Breast epithelium (tissue), 4 donors: ENCODE measurements at regions not wholly inside any gene's neighbourhood (a gene's known extent, or its start where the extent isn't known, plus 50 kb on each side); places are given as distances from the start of the nearest gene placed in this dataset.
A peak's percentile ranks its signal among the peaks of the same experiment; 100 is the strongest.

Source experiments
- DNase-seq, 2 donors: peaks; one replicate each; pipeline ENCODE4 v3.0.0-alpha.2; 2019; ENCODE audit warnings: low spot score in 2 of 2
- H3K27ac ChIP-seq, 2 donors: fragments of 200-600 bp; sonication (generic) in 1 of 2; one replicate each; pipeline ENCODE4 v1.5.1; 2016 to 2019; ENCODE audit warnings: mild to moderate bottlenecking in 1 of 2
- H3K27me3 ChIP-seq, 2 donors: fragments of 200-600 bp; sonication (generic) in 1 of 2; one replicate each; pipeline versions ENCODE4 v1.5.1 to v1.6.0; 2017 to 2019; ENCODE audit warnings: control low read depth in 1 of 2, mild to moderate bottlenecking in 1 of 2
- H3K36me3 ChIP-seq: fragments of 200-600 bp; one replicate; pipeline ENCODE4 v1.5.1; 2019
- H3K4me1 ChIP-seq, 2 donors: fragments of 200-600 bp; sonication (generic); one replicate each; pipeline ENCODE4 v1.5.1; 2016 to 2019; ENCODE audit warnings: control low read depth in 1 of 2
- H3K4me3 ChIP-seq, 3 donors: fragments of 200-600 bp; sonication (generic); 1 replicate in 2 of 3; 2 replicates in 1 of 3; pipeline ENCODE4 v1.5.1; 2016 to 2019; ENCODE audit warnings: mild to moderate bottlenecking in 3 of 3, moderate library complexity in 2 of 3
- H3K9me3 ChIP-seq, 2 donors: fragments of 200-600 bp; sonication (generic) in 1 of 2; one replicate each; pipeline ENCODE4 v1.5.1; 2016 to 2019; ENCODE audit warnings: control low read depth in 1 of 2
- CTCF ChIP-seq, 3 donors: fragments of 450-650 bp; IDR thresholded peaks; one replicate each; pipeline ENCODE4 v1.5.1; 2016 to 2017; ENCODE audit warnings: antibody characterized with exemption in 3 of 3, mild to moderate bottlenecking in 3 of 3, moderate library complexity in 3 of 3
- POLR2A ChIP-seq: fragments of 450-650 bp; IDR thresholded peaks from one replicate; pipeline ENCODE4 v1.6.1; 2016; ENCODE audit warnings: antibody characterized with exemption, mild to moderate bottlenecking, moderate library complexity
- POLR2AphosphoS5 ChIP-seq, 3 donors: sonication (generic); formaldehyde crosslinking; IDR thresholded peaks; one replicate each; pipeline ENCODE4 v1.6.1; 2017; ENCODE audit warnings: antibody characterized with exemption in 3 of 3
- intact Hi-C: fragments of 100-400 bp; cut with DNase I; formaldehyde crosslinking; loops from one replicate; pipeline ENCODE4 v1.15.1; 2023; ENCODE audit warnings: low total_unique reads

- intact Hi-C loops: no loop called here
- H3K9me3 ChIP-seq: no peaks in the 10 kb centered on the region
- TF ChIP-seq POLR2A (no peak), POLR2AphosphoS5 (IDR thresholded peaks at IDR 0.05) (no peak), CTCF (IDR thresholded peaks at IDR 0.05) (no peak)
- no peaks in the 10 kb centered on the region for H3K4me1 ChIP-seq
- peak overlapping the region; percentile 50 to 65 (median 57) for H3K4me3 ChIP-seq
- H3K36me3 ChIP-seq: no peaks in the 10 kb centered on the region
- H3K27ac ChIP-seq: no peak overlapping the region
- peaks cover 0 to 20% of the 10 kb centered on the region in 2 donors for H3K27me3 ChIP-seq
- no peak for DNase-seq
Measured at GRCh38 chr3:28575746-28576613, 227.4 kb upstream of the AZI2 start.

- no peak for DNase-seq
- no peak for TF ChIP-seq CTCF (IDR thresholded peaks at IDR 0.05)
- no peak for TF ChIP-seq POLR2A
- TF ChIP-seq POLR2AphosphoS5 (IDR thresholded peaks at IDR 0.05): no peak
- no peaks in the 10 kb centered on the region for H3K36me3 ChIP-seq
- H3K27me3 ChIP-seq: peaks cover 0 to 20% of the 10 kb centered on the region in 2 donors
- no peak overlapping the region for H3K27ac ChIP-seq
- H3K4me3 ChIP-seq: peak overlapping the region; percentile 50 to 65 (median 57)
- no peaks in the 10 kb centered on the region for H3K4me1 ChIP-seq
- intact Hi-C loops: no loop called here
- no peaks in the 10 kb centered on the region for H3K9me3 ChIP-seq
Measured at GRCh38 chr3:28576614-28577200, 228.1 kb upstream of the AZI2 start.

- intact Hi-C loops: no loop called here
- no peak overlapping the region for H3K27ac ChIP-seq
- H3K27me3 ChIP-seq: peaks cover 0 to 20% of the 10 kb centered on the region in 2 donors
Measured at GRCh38 chr3:28577941-28578500, 229.4 kb upstream of the AZI2 start.

GRCh38 chr3:28586325-28586724 is 237.7 kb upstream of the AZI2 start:
- Histone ChIP-seq H3K9me3 (no peaks in the 10 kb centered on the region), H3K27ac (no peak overlapping the region), H3K4me1 (no peaks in the 10 kb centered on the region), H3K36me3 (no peaks in the 10 kb centered on the region), H3K27me3 (no peaks in the 10 kb centered on the region), H3K4me3 (no peak overlapping the region)
- intact Hi-C loops: no loop called here
- no peak for TF ChIP-seq POLR2AphosphoS5 (IDR thresholded peaks at IDR 0.05)
- TF ChIP-seq POLR2A: no peak
- TF ChIP-seq CTCF (IDR thresholded peaks at IDR 0.05): no peak
- DNase-seq: no peak

More at GRCh38 chr3:28577941-28578500, 229.4 kb upstream of the AZI2 start:
- no peak for DNase-seq
- no peak overlapping the region for H3K4me3 ChIP-seq
- no peaks in the 10 kb centered on the region for H3K36me3 ChIP-seq
- H3K9me3 ChIP-seq: no peaks in the 10 kb centered on the region
- TF ChIP-seq POLR2AphosphoS5 (IDR thresholded peaks at IDR 0.05) (no peak), CTCF (IDR thresholded peaks at IDR 0.05) (no peak), POLR2A (no peak)
- H3K4me1 ChIP-seq: no peaks in the 10 kb centered on the region

GRCh38 chr3:28587723-28588122 is 239.1 kb upstream of the AZI2 start:
- no peaks in the 10 kb centered on the region for H3K9me3 ChIP-seq
- no peaks in the 10 kb centered on the region for H3K4me1 ChIP-seq
- no peaks in the 10 kb centered on the region for H3K27me3 ChIP-seq
- no peak overlapping the region for H3K4me3 ChIP-seq
- intact Hi-C loops: no loop called here
- H3K36me3 ChIP-seq: no peaks in the 10 kb centered on the region
- no peak for DNase-seq
- TF ChIP-seq POLR2A (no peak), CTCF (IDR thresholded peaks at IDR 0.05) (no peak), POLR2AphosphoS5 (IDR thresholded peaks at IDR 0.05) (no peak)
- no peak overlapping the region for H3K27ac ChIP-seq
